ENCODE measurements at regions not wholly inside any gene's neighbourhood (a gene's known extent, or its start where the extent isn't known, plus 50 kb on each side); places are given as distances from the start of the nearest gene placed in this dataset.
"Not testable (repeated sequence)": the region's sequence is repeated elsewhere in the genome, so short reads cannot be mapped to it uniquely, and the experiment has no call there.

- POLR2A ChIA-PET: no interaction called here
- no TSS peak for BruUV-seq (replicated peaks)
- Mint-ChIP-seq H3K36me3 (ENCODE audit: insufficient read depth, unreplicated experiment) (no peaks in the 10 kb centered on the region), H3K4me3 (ENCODE audit: unreplicated experiment) (no peak overlapping the region), H3K4me1 (ENCODE audit: low read depth, unreplicated experiment) (peaks cover 27% of the 10 kb centered on the region), H3K27me3 (ENCODE audit: insufficient read depth, unreplicated experiment) (no peaks in the 10 kb centered on the region), H3K27ac (ENCODE audit: unreplicated experiment) (no peak overlapping the region), H3K9me3 (ENCODE audit: unreplicated experiment) (no peaks in the 10 kb centered on the region)
- no peaks in the 10 kb centered on the region for H3K36me3 ChIP-seq (ENCODE audit: control insufficient read depth, insufficient read depth, low read length)
- CTCF ChIA-PET: no interaction called here
- peaks cover 20% of the 10 kb centered on the region for H3K4me1 ChIP-seq
- H3K4me3 ChIP-seq (ENCODE audit: low read depth, low read length): no peak overlapping the region
- intact Hi-C loops (cut with micrococcal nuclease; ENCODE audit: unreplicated experiment): loop anchor here (5.0 kb wide), 1 partner anchor 70 kb away; no protein-coding TSS in a partner anchor
- no peaks in the 10 kb centered on the region for H3K9me3 ChIP-seq
- H3K27me3 ChIP-seq (replicated peaks; ENCODE audit: control insufficient read depth, insufficient read depth, low read length): no peaks in the 10 kb centered on the region
- TF ChIP-seq, protein P1, sequence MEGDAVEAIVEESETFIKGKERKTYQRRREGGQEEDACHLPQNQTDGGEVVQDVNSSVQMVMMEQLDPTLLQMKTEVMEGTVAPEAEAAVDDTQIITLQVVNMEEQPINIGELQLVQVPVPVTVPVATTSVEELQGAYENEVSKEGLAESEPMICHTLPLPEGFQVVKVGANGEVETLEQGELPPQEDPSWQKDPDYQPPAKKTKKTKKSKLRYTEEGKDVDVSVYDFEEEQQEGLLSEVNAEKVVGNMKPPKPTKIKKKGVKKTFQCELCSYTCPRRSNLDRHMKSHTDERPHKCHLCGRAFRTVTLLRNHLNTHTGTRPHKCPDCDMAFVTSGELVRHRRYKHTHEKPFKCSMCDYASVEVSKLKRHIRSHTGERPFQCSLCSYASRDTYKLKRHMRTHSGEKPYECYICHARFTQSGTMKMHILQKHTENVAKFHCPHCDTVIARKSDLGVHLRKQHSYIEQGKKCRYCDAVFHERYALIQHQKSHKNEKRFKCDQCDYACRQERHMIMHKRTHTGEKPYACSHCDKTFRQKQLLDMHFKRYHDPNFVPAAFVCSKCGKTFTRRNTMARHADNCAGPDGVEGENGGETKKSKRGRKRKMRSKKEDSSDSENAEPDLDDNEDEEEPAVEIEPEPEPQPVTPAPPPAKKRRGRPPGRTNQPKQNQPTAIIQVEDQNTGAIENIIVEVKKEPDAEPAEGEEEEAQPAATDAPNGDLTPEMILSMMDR (IDR thresholded peaks at IDR 0.05; ENCODE audit: insufficient read depth in 1 of 2, low read depth in 1 of 2, low read length in 1 of 2, severe bottlenecking in 1 of 2, unreplicated experiment in 1 of 2): no peak
- DNase-seq: no peak
Observed at GRCh38 chr6:139446768-139447655, 72.6 kb upstream of the CITED2 start.

DNA sequence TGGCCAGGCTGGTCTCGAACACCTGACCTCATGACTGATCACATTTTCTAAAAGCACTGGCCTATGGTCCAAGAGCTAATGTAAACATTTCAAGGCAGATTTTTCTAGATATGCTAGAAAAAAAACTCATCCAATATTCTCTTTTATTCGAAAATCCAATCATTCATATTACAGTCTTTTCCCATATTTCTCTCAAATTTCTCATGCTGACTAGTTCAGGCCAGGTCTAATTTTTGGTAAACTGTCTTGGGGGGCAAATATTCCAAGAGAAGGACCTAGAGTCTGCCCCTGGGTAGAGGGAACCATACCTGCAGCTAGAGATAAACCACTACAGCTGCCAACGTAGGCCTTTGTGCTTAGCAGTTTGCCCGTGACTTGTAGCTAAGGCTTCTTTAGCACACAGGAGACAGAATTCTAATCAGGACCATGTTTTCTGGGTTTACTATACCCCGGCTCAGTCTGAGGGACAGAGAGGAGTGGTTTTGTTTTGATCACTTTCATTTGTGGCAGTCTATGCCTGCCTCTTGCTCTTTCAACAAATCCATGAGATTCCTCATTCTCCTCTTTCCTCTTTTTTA is 71.8 kb upstream of the CITED2 start:
- Mint-ChIP-seq H3K27ac (ENCODE audit: unreplicated experiment) (no peak overlapping the region), H3K27me3 (ENCODE audit: insufficient read depth, unreplicated experiment) (no peaks in the 10 kb centered on the region), H3K4me1 (ENCODE audit: low read depth, unreplicated experiment) (peaks cover 27% of the 10 kb centered on the region), H3K36me3 (ENCODE audit: insufficient read depth, unreplicated experiment) (no peaks in the 10 kb centered on the region), H3K9me3 (ENCODE audit: unreplicated experiment) (no peaks in the 10 kb centered on the region), H3K4me3 (ENCODE audit: unreplicated experiment) (no peak overlapping the region)
- H3K27me3 ChIP-seq (replicated peaks; ENCODE audit: control insufficient read depth, insufficient read depth, low read length): no peaks in the 10 kb centered on the region
- BruUV-seq (replicated peaks): no TSS peak
- no peaks in the 10 kb centered on the region for H3K36me3 ChIP-seq (ENCODE audit: control insufficient read depth, insufficient read depth, low read length)
- CTCF ChIA-PET: no interaction called here
- POLR2A ChIA-PET: no interaction called here
- peaks cover 20% of the 10 kb centered on the region for H3K4me1 ChIP-seq
- H3K9me3 ChIP-seq: no peaks in the 10 kb centered on the region
- intact Hi-C loops (cut with micrococcal nuclease; ENCODE audit: unreplicated experiment): loop anchor here (5.0 kb wide), 1 partner anchor 69 kb away; no protein-coding TSS in a partner anchor
- TF ChIP-seq, protein P1 (IDR thresholded peaks at IDR 0.05; ENCODE audit: insufficient read depth in 1 of 2, low read depth in 1 of 2, low read length in 1 of 2, severe bottlenecking in 1 of 2, unreplicated experiment in 1 of 2): no peak
- no peak overlapping the region for H3K4me3 ChIP-seq (ENCODE audit: low read depth, low read length)
- no peak for DNase-seq

DNA sequence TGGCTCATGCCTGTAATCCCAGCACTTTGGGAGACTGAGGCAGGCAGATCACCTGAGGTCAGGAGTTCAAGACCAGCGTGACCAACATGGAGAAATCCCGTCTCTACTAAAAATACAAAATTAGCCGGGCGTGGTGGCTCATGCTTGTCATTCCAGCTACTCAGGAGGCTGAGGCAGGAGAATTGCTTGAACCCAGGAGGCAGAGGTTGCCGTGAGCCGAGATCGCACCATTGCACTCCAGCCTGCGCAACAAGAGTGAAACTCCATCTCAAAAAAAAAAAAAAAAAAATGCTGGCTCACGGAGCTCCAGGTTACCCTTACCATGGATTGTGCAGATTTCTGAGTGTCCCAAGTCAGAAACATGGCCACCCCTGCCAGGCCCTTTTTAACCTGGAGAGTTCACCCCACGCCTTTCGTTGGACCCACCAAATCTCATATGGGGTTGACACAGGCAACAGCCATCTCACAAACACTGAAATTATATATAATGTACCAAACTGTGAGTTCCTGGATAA is 69.9 kb upstream of the CITED2 start:
- H3K36me3 ChIP-seq (ENCODE audit: control insufficient read depth, insufficient read depth, low read length); POLR2A ChIA-PET; H3K36me3 Mint-ChIP-seq (ENCODE audit: insufficient read depth, unreplicated experiment); H3K27ac Mint-ChIP-seq (ENCODE audit: unreplicated experiment); H3K4me3 ChIP-seq (ENCODE audit: low read depth, low read length); H3K27me3 Mint-ChIP-seq (ENCODE audit: insufficient read depth, unreplicated experiment); H3K27me3 ChIP-seq (replicated peaks; ENCODE audit: control insufficient read depth, insufficient read depth, low read length); intact Hi-C loops (cut with micrococcal nuclease; ENCODE audit: unreplicated experiment); H3K4me3 Mint-ChIP-seq (ENCODE audit: unreplicated experiment); H3K9me3 Mint-ChIP-seq (ENCODE audit: unreplicated experiment); H3K9me3 ChIP-seq; DNase-seq; BruUV-seq (replicated peaks): not testable (repeated sequence)
- peaks cover 13% of the 10 kb centered on the region for H3K4me1 ChIP-seq
- peaks cover 23% of the 10 kb centered on the region for H3K4me1 Mint-ChIP-seq (ENCODE audit: low read depth, unreplicated experiment)
- CTCF ChIA-PET: interaction anchor here (0.6 kb wide), 1 partner anchor 112 kb away, joined by 3 read pairs; no protein-coding TSS in a partner anchor
